ENCODE measurements at regions not wholly inside any gene's neighbourhood (a gene's known extent, or its start where the extent isn't known, plus 50 kb on each side); places are given as distances from the start of the nearest gene placed in this dataset.
A peak's percentile ranks its signal among the peaks of the same experiment; 100 is the strongest.

GRCh38 chr6:85116475-85116874 lies 333.4 kb upstream of the NT5E start:
- DNase-seq: no peak
- Histone ChIP-seq H3K4me1 (no peaks in the 10 kb centered on the region), H3K4me3 (no peak overlapping the region), H3K27me3 (ENCODE audit: low read depth) (no peaks in the 10 kb centered on the region), H3K9me3 (replicated peaks) (no peaks in the 10 kb centered on the region), H3K36me3 (no peaks in the 10 kb centered on the region), H3K27ac (replicated peaks) (no peak overlapping the region)
- intact Hi-C loops (cut with micrococcal nuclease): no loop called here
- no peak for TF ChIP-seq CTCF (IDR thresholded peaks at IDR 0.05; ENCODE audit: borderline replicate concordance)

GRCh38 chr6:85115876-85116275 lies 334.0 kb upstream of the NT5E start:
- H3K4me3 ChIP-seq: no peak overlapping the region
- DNase-seq: no peak
- H3K27me3 ChIP-seq (ENCODE audit: low read depth): no peaks in the 10 kb centered on the region
- H3K9me3 ChIP-seq (replicated peaks): no peaks in the 10 kb centered on the region
- H3K36me3 ChIP-seq: no peaks in the 10 kb centered on the region
- H3K4me1 ChIP-seq: no peaks in the 10 kb centered on the region
- TF ChIP-seq CTCF (IDR thresholded peaks at IDR 0.05; ENCODE audit: borderline replicate concordance): no peak
- no peak overlapping the region for H3K27ac ChIP-seq (replicated peaks)
- intact Hi-C loops (cut with micrococcal nuclease): no loop called here

GRCh38 chr6:85115376-85115775 lies 334.5 kb upstream of the NT5E start:
- no peaks in the 10 kb centered on the region for H3K36me3 ChIP-seq
- no peak for DNase-seq
- no peak overlapping the region for H3K4me3 ChIP-seq
- no peaks in the 10 kb centered on the region for H3K9me3 ChIP-seq (replicated peaks)
- no peak overlapping the region for H3K27ac ChIP-seq (replicated peaks)
- H3K27me3 ChIP-seq (ENCODE audit: low read depth): no peaks in the 10 kb centered on the region
- TF ChIP-seq CTCF (IDR thresholded peaks at IDR 0.05; ENCODE audit: borderline replicate concordance): no peak
- no peaks in the 10 kb centered on the region for H3K4me1 ChIP-seq
- intact Hi-C loops (cut with micrococcal nuclease): no loop called here

GRCh38 chr6:85114581-85114935 lies 335.3 kb upstream of the NT5E start:
- no peaks in the 10 kb centered on the region for H3K9me3 ChIP-seq (replicated peaks)
- intact Hi-C loops (cut with micrococcal nuclease): no loop called here
- no peaks in the 10 kb centered on the region for H3K36me3 ChIP-seq
- H3K4me1 ChIP-seq: no peaks in the 10 kb centered on the region
- H3K27me3 ChIP-seq (ENCODE audit: low read depth): no peaks in the 10 kb centered on the region
- H3K27ac ChIP-seq (replicated peaks): no peak overlapping the region
- peak overlapping the region; percentile 40 for H3K4me3 ChIP-seq
- DNase-seq: no peak
- no peak for TF ChIP-seq CTCF (IDR thresholded peaks at IDR 0.05; ENCODE audit: borderline replicate concordance)

GRCh38 chr6:85113934-85114580 lies 335.8 kb upstream of the NT5E start:
- intact Hi-C loops (cut with micrococcal nuclease): no loop called here
- Histone ChIP-seq H3K36me3 (no peaks in the 10 kb centered on the region), H3K4me3 (peak overlapping the region; percentile 40), H3K27me3 (ENCODE audit: low read depth) (no peaks in the 10 kb centered on the region), H3K27ac (replicated peaks) (no peak overlapping the region), H3K9me3 (replicated peaks) (no peaks in the 10 kb centered on the region), H3K4me1 (no peaks in the 10 kb centered on the region)
- DNase-seq: no peak
- no peak for TF ChIP-seq CTCF (IDR thresholded peaks at IDR 0.05; ENCODE audit: borderline replicate concordance)
